Bronchial epithelial cell (primary cell): ENCODE measurements at regions not wholly inside any gene's neighbourhood (a gene's known extent, or its start where the extent isn't known, plus 50 kb on each side); places are given as distances from the start of the nearest gene placed in this dataset.

Source experiments
- DNase-seq: peaks from one replicate; pipeline ENCODE4 v3.0.0-alpha.2; 2010; ENCODE audit warnings: low read depth
- FAIRE-seq: peaks from 2 replicates; lab custom pipeline; 2011; peaks lifted over from hg19 to GRCh38; lab: Jason Lieb, UNC
- H3K27me3 ChIP-seq: 2 replicates; pipeline ENCODE4 v1.5.1; 2011; ENCODE audit warnings: low read length; ENCODE audit not compliant: control insufficient read depth, insufficient read depth
- H3K36me3 ChIP-seq: 2 replicates; pipeline ENCODE4 v1.5.1; 2011; ENCODE audit warnings: low read length; ENCODE audit not compliant: control insufficient read depth, insufficient read depth
- H3K4me3 ChIP-seq: 2 replicates; pipeline ENCODE4 v1.5.1; 2011; ENCODE audit warnings: mild to moderate bottlenecking, low read depth, low read length, control low read depth
- CTCF ChIP-seq: IDR thresholded peaks from 2 replicates; pipeline ENCODE4 v1.5.1; 2011; ENCODE audit warnings: mild to moderate bottlenecking, moderate library complexity, low read length, control low read depth, inconsistent platforms; ENCODE audit not compliant: insufficient read depth, severe bottlenecking

- DNase-seq, result no peak
- Histone ChIP-seq H3K27me3 (no peaks in the 10 kb centered on the region), H3K4me3 (no peak overlapping the region), H3K36me3 (no peaks in the 10 kb centered on the region)
- no peak for TF ChIP-seq CTCF
- no peak for FAIRE-seq
These were observed 1031.9 kb downstream of the FAT4 start for GRCh38 chr4:126346654-126347053.

GRCh38 chr4:126354784-126355183 lies 1040.0 kb downstream of the FAT4 start:
- TF ChIP-seq CTCF, result no peak
- DNase-seq (peak; percentile 87), FAIRE-seq (no peak)
- H3K4me3 ChIP-seq, result no peak overlapping the region
- H3K27me3 ChIP-seq, result no peaks in the 10 kb centered on the region
- no peaks in the 10 kb centered on the region for H3K36me3 ChIP-seq

- no peak for FAIRE-seq
- TF ChIP-seq CTCF, result no peak
These were observed 1043.3 kb downstream of the FAT4 start for GRCh38 chr4:126358041-126358440.

GRCh38 chr4:126361287-126361686 lies 1046.5 kb downstream of the FAT4 start:
- no peak for TF ChIP-seq CTCF
- no peaks in the 10 kb centered on the region for H3K36me3 ChIP-seq
- no peak overlapping the region for H3K4me3 ChIP-seq
- no peak for FAIRE-seq
- no peaks in the 10 kb centered on the region for H3K27me3 ChIP-seq
- no peak for DNase-seq

More at GRCh38 chr4:126358041-126358440, 1043.3 kb downstream of the FAT4 start:
- Histone ChIP-seq H3K27me3 (no peaks in the 10 kb centered on the region), H3K36me3 (no peaks in the 10 kb centered on the region), H3K4me3 (no peak overlapping the region)
- no peak for DNase-seq

- DNase-seq (no peak), FAIRE-seq (no peak)
- TF ChIP-seq CTCF, result no peak
- no peak overlapping the region for H3K4me3 ChIP-seq
- no peaks in the 10 kb centered on the region for H3K27me3 ChIP-seq
- H3K36me3 ChIP-seq, result no peaks in the 10 kb centered on the region
These were observed 1049.7 kb downstream of the FAT4 start for GRCh38 chr4:126364311-126364911.

GRCh38 chr4:126369076-126369475 lies 1054.3 kb downstream of the FAT4 start:
- FAIRE-seq (no peak), DNase-seq (no peak)
- no peak for TF ChIP-seq CTCF
- H3K27me3 ChIP-seq, result no peaks in the 10 kb centered on the region
- no peak overlapping the region for H3K4me3 ChIP-seq
- H3K36me3 ChIP-seq, result no peaks in the 10 kb centered on the region
